ENCODE measurements at regions not wholly inside any gene's neighbourhood (a gene's known extent, or its start where the extent isn't known, plus 50 kb on each side); places are given as distances from the start of the nearest gene placed in this dataset.

DNA sequence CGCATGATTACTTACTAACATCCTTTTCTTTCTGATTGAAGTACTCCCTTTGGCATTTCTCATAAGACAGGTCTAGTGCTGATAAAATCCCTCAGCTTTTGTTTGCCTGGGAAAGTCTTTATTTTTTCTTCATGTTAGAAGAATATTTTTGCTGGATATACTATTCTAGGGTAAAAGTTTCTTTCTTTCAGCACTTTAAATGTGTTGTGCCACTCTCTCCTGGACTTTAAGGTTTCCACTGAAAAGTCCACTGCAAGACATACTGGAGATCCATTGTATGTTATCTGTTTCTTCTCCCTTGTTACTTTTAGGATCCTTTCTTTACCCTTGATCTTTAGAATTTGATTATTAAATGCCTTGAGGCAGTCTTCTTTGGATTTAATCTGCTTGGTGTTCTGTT lies 796.7 kb downstream of the UQCRFS1 start:
- TF ChIP-seq POLR2A (IDR thresholded peaks at IDR 0.05): no peak
- TF ChIP-seq POLR2AphosphoS5 (IDR thresholded peaks at IDR 0.05): no peak
- TF ChIP-seq, protein P1, sequence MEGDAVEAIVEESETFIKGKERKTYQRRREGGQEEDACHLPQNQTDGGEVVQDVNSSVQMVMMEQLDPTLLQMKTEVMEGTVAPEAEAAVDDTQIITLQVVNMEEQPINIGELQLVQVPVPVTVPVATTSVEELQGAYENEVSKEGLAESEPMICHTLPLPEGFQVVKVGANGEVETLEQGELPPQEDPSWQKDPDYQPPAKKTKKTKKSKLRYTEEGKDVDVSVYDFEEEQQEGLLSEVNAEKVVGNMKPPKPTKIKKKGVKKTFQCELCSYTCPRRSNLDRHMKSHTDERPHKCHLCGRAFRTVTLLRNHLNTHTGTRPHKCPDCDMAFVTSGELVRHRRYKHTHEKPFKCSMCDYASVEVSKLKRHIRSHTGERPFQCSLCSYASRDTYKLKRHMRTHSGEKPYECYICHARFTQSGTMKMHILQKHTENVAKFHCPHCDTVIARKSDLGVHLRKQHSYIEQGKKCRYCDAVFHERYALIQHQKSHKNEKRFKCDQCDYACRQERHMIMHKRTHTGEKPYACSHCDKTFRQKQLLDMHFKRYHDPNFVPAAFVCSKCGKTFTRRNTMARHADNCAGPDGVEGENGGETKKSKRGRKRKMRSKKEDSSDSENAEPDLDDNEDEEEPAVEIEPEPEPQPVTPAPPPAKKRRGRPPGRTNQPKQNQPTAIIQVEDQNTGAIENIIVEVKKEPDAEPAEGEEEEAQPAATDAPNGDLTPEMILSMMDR (IDR thresholded peaks at IDR 0.05): no peak
